ENCODE measurements at regions not wholly inside any gene's neighbourhood (a gene's known extent, or its start where the extent isn't known, plus 50 kb on each side); places are given as distances from the start of the nearest gene placed in this dataset.

DNA sequence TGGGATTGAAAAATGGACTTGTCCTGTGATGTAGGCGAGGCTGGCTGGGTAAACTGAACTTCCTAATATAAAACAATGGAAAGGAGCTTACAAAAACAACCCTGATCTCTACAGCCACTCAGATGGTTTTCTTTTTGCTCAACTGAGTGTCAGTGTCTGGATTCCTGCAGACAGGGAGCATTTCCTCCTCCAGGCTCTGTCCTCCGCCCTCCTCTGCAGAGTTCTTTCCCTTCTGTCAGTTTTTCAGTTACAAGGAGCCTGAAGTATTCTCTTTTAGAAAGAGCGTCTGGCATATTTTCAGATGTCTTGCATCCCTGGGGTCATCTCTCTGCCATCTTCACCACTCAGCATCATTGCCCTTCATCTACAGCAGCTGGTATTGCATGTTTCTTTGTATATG is 50.0 kb upstream of the PITRM1 start:
- no peak overlapping the region for H3K27ac ChIP-seq (ENCODE audit: low read length)
- intact Hi-C loops (cut with DNase I), result no loop called here
- no peaks in the 10 kb centered on the region for H3K4me1 ChIP-seq (ENCODE audit: control insufficient read depth, insufficient read depth, low read length)
- no peak for DNase-seq
- WGBS, result 76% methylated on average over 3 of the region's 3 CpGs
- no peak overlapping the region for H3K4me3 ChIP-seq (ENCODE audit: low read length)
- H3K27me3 ChIP-seq (ENCODE audit: control insufficient read depth, insufficient read depth), result no peaks in the 10 kb centered on the region
- ATAC-seq, result no peak
- no peaks in the 10 kb centered on the region for H3K9me3 ChIP-seq (ENCODE audit: control insufficient read depth, low read length)
